IMR-90 (cell line): ENCODE measurements at regions not wholly inside any gene's neighbourhood (a gene's known extent, or its start where the extent isn't known, plus 50 kb on each side); places are given as distances from the start of the nearest gene placed in this dataset.

Source experiments
- ATAC-seq: fragments of 200-7000 bp; cut with Tn5 transposase; 2 replicates; pipeline ENCODE4 v1.9.1; 2020; ENCODE audit warnings: low read depth, mild to moderate bottlenecking, moderate library complexity
- BruUV-seq: library from RNA; stranded (reverse); fragments of 400-500 nt; replicated peaks from 2 replicates; lab custom pipeline; 2021; lab: Mats Ljungman, UMichigan
- CTCF ChIA-PET: fragments of 300-600 bp; formaldehyde crosslinking; extraction: SDS; loops from one replicate; lab custom pipeline; 2021; ENCODE audit warnings: antibody characterized with exemption; lab: Yijun Ruan, JAX
- POLR2A ChIA-PET: fragments of 300-600 bp; sonication (Branson Sonifier 250); formaldehyde crosslinking; loops from one replicate; lab custom pipeline; 2022; ENCODE audit warnings: antibody characterized with exemption; ENCODE audit not compliant: unreplicated experiment; lab: Charles Lee
- DNase-seq: peaks from one replicate; pipeline ENCODE4 v3.0.0; 2013
- H2AFZ ChIP-seq: replicated peaks from 2 replicates; pipeline ENCODE3; 2013; ENCODE audit warnings: low read length, mild to moderate bottlenecking; ENCODE audit not compliant: poor library complexity
- H2AK5ac ChIP-seq: 2 replicates; pipeline ENCODE4 v1.6.1; 2013; ENCODE audit warnings: low read depth, low read length, inconsistent platforms
- H2AK9ac ChIP-seq: replicated peaks from 2 replicates; pipeline ENCODE3; 2013; ENCODE audit warnings: mild to moderate bottlenecking, low read depth, low read length, moderate library complexity; ENCODE audit not compliant: poor library complexity
- H2BK120ac ChIP-seq: 2 replicates; pipeline ENCODE4 v1.6.1; 2013; ENCODE audit warnings: low read depth, low read length, inconsistent platforms
- H2BK15ac ChIP-seq: 3 replicates; pipeline ENCODE4 v1.6.1; 2013; ENCODE audit warnings: low read depth, low read length, inconsistent platforms
- H2BK20ac ChIP-seq: 2 replicates; pipeline ENCODE4 v1.6.1; 2013; ENCODE audit warnings: low read depth, mild to moderate bottlenecking, inconsistent platforms, low read length, moderate library complexity
- H2BK5ac ChIP-seq: 2 replicates; pipeline ENCODE4 v1.6.1; 2013; ENCODE audit warnings: mild to moderate bottlenecking, low read depth, low read length, inconsistent platforms; ENCODE audit not compliant: poor library complexity, severe bottlenecking
- H3K14ac ChIP-seq: replicated peaks from 2 replicates; pipeline ENCODE4 v1.6.1; 2013; ENCODE audit warnings: low read depth, low read length, inconsistent platforms
- H3K18ac ChIP-seq: 2 replicates; pipeline ENCODE4 v1.6.1; 2013; ENCODE audit warnings: low read depth, low read length, control low read depth
- H3K23ac ChIP-seq: 2 replicates; pipeline ENCODE4 v1.6.1; 2013; ENCODE audit warnings: low read depth, low read length, inconsistent platforms
- H3K27ac ChIP-seq: 2 replicates; pipeline ENCODE4 v1.5.1; 2013; ENCODE audit warnings: mild to moderate bottlenecking, control low read depth, low read length; ENCODE audit not compliant: insufficient read depth
- H3K27me3 ChIP-seq: 2 replicates; pipeline ENCODE4 v1.6.1; 2013; ENCODE audit warnings: low read length; ENCODE audit not compliant: control insufficient read depth, insufficient read depth
- H3K36me3 ChIP-seq: 2 replicates; pipeline ENCODE4 v1.6.1; 2013; ENCODE audit warnings: low read length, mixed read lengths; ENCODE audit not compliant: control insufficient read depth, insufficient read depth
- H3K4ac ChIP-seq: 2 replicates; pipeline ENCODE4 v1.6.1; 2013; ENCODE audit warnings: low read depth, low read length, inconsistent platforms
- H3K4me1 ChIP-seq: 2 replicates; pipeline ENCODE4 v1.6.1; 2013; ENCODE audit warnings: low read length, mixed read lengths; ENCODE audit not compliant: control insufficient read depth, insufficient read depth
- H3K4me2 ChIP-seq: 2 replicates; pipeline ENCODE4 v1.6.1; 2013; ENCODE audit warnings: low read depth, mild to moderate bottlenecking, control low read depth, low read length, moderate library complexity
- H3K4me3 ChIP-seq: 2 replicates; pipeline ENCODE4 v1.5.1; 2013; ENCODE audit warnings: low read depth, mild to moderate bottlenecking, control low read depth, low read length, moderate library complexity; ENCODE audit not compliant: insufficient read depth
- H3K56ac ChIP-seq: 2 replicates; pipeline ENCODE4 v1.6.1; 2013; ENCODE audit warnings: low read length, inconsistent platforms; ENCODE audit not compliant: insufficient read depth; ENCODE audit errors: extremely low read depth
- H3K79me1 ChIP-seq, 2 experiments: 2 replicates each; pipeline ENCODE4 v1.6.1; 2013; ENCODE audit warnings: low read length in 2 of 2, inconsistent platforms in 1 of 2, low read depth in 1 of 2
- H3K9ac ChIP-seq: 2 replicates; pipeline ENCODE4 v1.6.1; 2013; ENCODE audit warnings: low read depth, low read length, control low read depth
- H3K9me1 ChIP-seq: 2 replicates; pipeline ENCODE4 v1.6.1; 2013; ENCODE audit warnings: low read length, inconsistent platforms; ENCODE audit not compliant: insufficient read depth
- H3K9me3 ChIP-seq: 2 replicates; pipeline ENCODE4 v1.6.1; 2013; ENCODE audit warnings: low read length; ENCODE audit not compliant: control insufficient read depth, insufficient read depth
- H4K20me1 ChIP-seq: 2 replicates; pipeline ENCODE4 v1.6.1; 2013; ENCODE audit warnings: low read length, inconsistent platforms; ENCODE audit not compliant: insufficient read depth
- H4K5ac ChIP-seq: 2 replicates; pipeline ENCODE4 v1.6.1; 2013; ENCODE audit warnings: mild to moderate bottlenecking, low read depth, low read length, control low read depth
- H4K8ac ChIP-seq, 2 experiments: 2 replicates each; pipeline ENCODE4 v1.6.1; 2013; ENCODE audit warnings: low read depth in 2 of 2, low read length in 2 of 2, control low read depth in 1 of 2, inconsistent platforms in 1 of 2
- H4K91ac ChIP-seq: 2 replicates; pipeline ENCODE4 v1.6.1; 2013; ENCODE audit warnings: low read depth, low read length, inconsistent platforms; ENCODE audit not compliant: insufficient read depth
- BHLHE40 ChIP-seq: fragments of 150-350 bp; IDR thresholded peaks from 2 replicates; pipeline ENCODE4 v1.6.1; 2016; ENCODE audit warnings: mild to moderate bottlenecking, low read depth, low read length
- CEBPB ChIP-seq: IDR thresholded peaks from 2 replicates; pipeline ENCODE4 v1.6.1; 2012; ENCODE audit warnings: low read depth, low read length, improper control_type of control experiment
- CHD1 ChIP-seq: IDR thresholded peaks from 2 replicates; pipeline ENCODE4 v1.6.1; 2012; ENCODE audit warnings: low read depth, low read length, improper control_type of control experiment
- FOS ChIP-seq: fragments of 150-350 bp; IDR thresholded peaks from 2 replicates; pipeline ENCODE4 v1.6.1; 2016; ENCODE audit warnings: low read depth, low read length
- MAFK ChIP-seq: IDR thresholded peaks from 2 replicates; pipeline ENCODE4 v1.6.1; 2012; ENCODE audit warnings: low read depth, low read length, improper control_type of control experiment
- MAZ ChIP-seq: IDR thresholded peaks from 2 replicates; pipeline ENCODE4 v1.6.1; 2012; ENCODE audit warnings: low read depth, mild to moderate bottlenecking, low read length, improper control_type of control experiment, moderate library complexity, borderline replicate concordance
- MXI1 ChIP-seq: IDR thresholded peaks from 2 replicates; pipeline ENCODE4 v1.6.1; 2012; ENCODE audit warnings: low read depth, mild to moderate bottlenecking, low read length, moderate library complexity, borderline replicate concordance
- NFE2L2 ChIP-seq: fragments of 150-350 bp; IDR thresholded peaks from 2 replicates; pipeline ENCODE4 v1.6.1; 2016; ENCODE audit warnings: low read depth, mild to moderate bottlenecking, low read length
- POLR2A ChIP-seq: IDR thresholded peaks from 2 replicates; pipeline ENCODE4 v1.6.1; 2012; ENCODE audit warnings: mild to moderate bottlenecking, low read depth, low read length
- RAD21 ChIP-seq: IDR thresholded peaks from 2 replicates; pipeline ENCODE4 v1.6.1; 2012; ENCODE audit warnings: low read length, improper control_type of control experiment
- RCOR1 ChIP-seq: IDR thresholded peaks from 2 replicates; pipeline ENCODE4 v1.6.1; 2012; ENCODE audit warnings: mild to moderate bottlenecking, low read length, improper control_type of control experiment; ENCODE audit not compliant: insufficient replicate concordance
- RFX5 ChIP-seq: IDR thresholded peaks from 2 replicates; pipeline ENCODE4 v1.8.0; 2012; ENCODE audit warnings: low read depth, mild to moderate bottlenecking, low read length, moderate library complexity
- SMC3 ChIP-seq: fragments of 150-350 bp; IDR thresholded peaks from 2 replicates; pipeline ENCODE4 v1.6.1; 2016; ENCODE audit warnings: low read depth, mild to moderate bottlenecking, antibody characterized with exemption, low read length, moderate library complexity
- WGBS, 2 experiments: methylation state at CpG; one replicate each; pipeline versions ENCODE4 v1.1.5 to v1.1.7; 2013; ENCODE audit warnings: missing lambda C conversion rate in 2 of 2; ENCODE audit not compliant: insufficient read length in 1 of 2; ENCODE audit errors: extremely low coverage in 2 of 2; 5-methylcytosine and 5-hydroxymethylcytosine counted together
- dilution Hi-C: fragments of 300-500 bp; cut with HindIII; formaldehyde crosslinking; loops from one replicate; pipeline ENCODE4 v1.14.3; 2018; ENCODE audit warnings: low sequenced_read_pairs; ENCODE audit not compliant: unreplicated experiment
- in situ Hi-C: fragments of 300-500 bp; cut with MboI; formaldehyde crosslinking; loops from 3 replicates; pipeline ENCODE4 v1.14.3; 2019; ENCODE audit warnings: low sequenced_read_pairs, inconsistent platforms, mixed read lengths
- intact Hi-C: fragments of 100-400 bp; cut with micrococcal nuclease; formaldehyde crosslinking; loops from 2 replicates; pipeline ENCODE4 v1.10.0; 2022
- TF ChIP-seq, protein P1 (sequence below): fragments of 150-350 bp; IDR thresholded peaks from 2 replicates; pipeline ENCODE4 v1.6.1; 2016; ENCODE audit warnings: low read depth, mild to moderate bottlenecking, low read length, moderate library complexity, borderline replicate concordance
- TF ChIP-seq, protein P2 (sequence below): conservative IDR thresholded peaks from 2 replicates; pipeline ENCODE4 v1.5.1; 2012; ENCODE audit warnings: mild to moderate bottlenecking, low read depth, low read length, improper control_type of control experiment

DNA sequence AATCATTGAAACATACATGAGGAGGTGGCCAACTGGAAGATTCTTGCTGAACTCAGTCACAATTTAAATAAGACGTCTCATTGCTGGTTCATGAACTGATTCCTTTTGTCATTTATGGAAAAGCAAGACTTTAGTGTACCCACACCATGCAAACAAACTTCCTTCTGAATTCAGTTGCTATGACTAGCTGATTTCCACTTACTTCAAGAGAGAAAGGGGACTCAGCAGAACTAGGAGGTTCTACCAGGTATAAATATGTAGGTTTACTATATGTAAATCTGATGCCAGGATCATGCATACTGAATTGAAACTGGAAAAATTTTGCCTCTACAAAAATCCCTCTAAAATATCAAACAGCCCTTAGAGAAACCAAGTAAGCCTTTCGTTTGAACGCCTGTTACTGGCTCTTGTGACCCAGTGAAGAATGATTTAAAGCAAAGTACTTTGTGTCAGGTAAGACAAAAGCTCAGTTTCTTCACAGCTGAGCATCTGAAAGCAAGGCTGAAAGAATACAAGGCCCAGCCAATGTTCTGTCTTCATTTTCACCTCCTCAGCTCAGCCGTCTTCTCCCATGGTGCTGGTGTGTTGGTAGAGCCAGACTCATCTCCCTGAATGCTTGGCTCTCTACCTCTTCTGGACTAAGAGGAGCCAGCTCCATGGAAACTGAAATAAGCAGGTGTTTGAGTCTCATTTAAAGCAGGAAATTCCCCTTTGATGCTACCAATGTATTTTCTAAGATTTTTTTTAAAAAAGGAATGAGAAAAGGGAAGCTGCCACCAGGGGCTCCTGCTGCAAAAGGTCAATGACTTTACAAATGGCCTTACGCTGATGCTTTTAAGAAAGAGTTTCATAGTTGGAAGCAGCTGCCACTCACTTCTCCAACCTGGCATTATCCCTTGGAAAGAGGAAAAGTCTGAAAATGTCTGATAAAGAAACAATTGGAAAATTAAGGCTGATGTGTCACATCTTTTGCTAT lies 301.6 kb downstream of the EFHB start:
- ChIA-PET CTCF (no interaction called here), POLR2A (no interaction called here)
- Histone ChIP-seq H2AK5ac (no peak overlapping the region), H4K91ac (no peak overlapping the region), H3K9me1 (no peaks in the 10 kb centered on the region), H2BK15ac (no peak overlapping the region), H2AFZ (no peak overlapping the region), H4K20me1 (no peaks in the 10 kb centered on the region), H3K9me3 (peaks cover 8% of the 10 kb centered on the region), H3K9ac (no peak overlapping the region), H3K4me2 (no peak overlapping the region), H3K18ac (no peak overlapping the region), H3K14ac (no peak overlapping the region), H3K23ac (no peak overlapping the region), H4K8ac (no peak overlapping the region), H2BK120ac (no peak overlapping the region), H3K36me3 (no peaks in the 10 kb centered on the region), H4K5ac (no peak overlapping the region), H3K79me1 (no peaks in the 10 kb centered on the region), H3K4me1 (no peaks in the 10 kb centered on the region), H3K27ac (no peak overlapping the region), H3K4ac (no peak overlapping the region), H3K4me3 (no peak overlapping the region), H3K56ac (no peak overlapping the region), H3K27me3 (no peaks in the 10 kb centered on the region), H2BK5ac (no peak overlapping the region), H2AK9ac (no peak overlapping the region), H2BK20ac (no peak overlapping the region)
- no peak for DNase-seq
- no CpG with 5 or more reads among the region's 5 CpGs for WGBS, 2 experiments
- no peak for ATAC-seq
- in situ Hi-C loops = no loop called here
- intact Hi-C loops = no loop called here
- dilution Hi-C loops = no loop called here
- BruUV-seq = no TSS peak
- TF ChIP-seq MAFK = no peak
- TF ChIP-seq, protein P1, sequence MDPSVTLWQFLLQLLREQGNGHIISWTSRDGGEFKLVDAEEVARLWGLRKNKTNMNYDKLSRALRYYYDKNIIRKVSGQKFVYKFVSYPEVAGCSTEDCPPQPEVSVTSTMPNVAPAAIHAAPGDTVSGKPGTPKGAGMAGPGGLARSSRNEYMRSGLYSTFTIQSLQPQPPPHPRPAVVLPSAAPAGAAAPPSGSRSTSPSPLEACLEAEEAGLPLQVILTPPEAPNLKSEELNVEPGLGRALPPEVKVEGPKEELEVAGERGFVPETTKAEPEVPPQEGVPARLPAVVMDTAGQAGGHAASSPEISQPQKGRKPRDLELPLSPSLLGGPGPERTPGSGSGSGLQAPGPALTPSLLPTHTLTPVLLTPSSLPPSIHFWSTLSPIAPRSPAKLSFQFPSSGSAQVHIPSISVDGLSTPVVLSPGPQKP = no peak
- no peak for TF ChIP-seq RAD21
- no peak for TF ChIP-seq CHD1
- no peak for TF ChIP-seq RCOR1
- no peak for TF ChIP-seq BHLHE40
- no peak for TF ChIP-seq FOS
- no peak for TF ChIP-seq POLR2A
- no peak for TF ChIP-seq NFE2L2
- TF ChIP-seq RFX5 = no peak
- TF ChIP-seq, protein P2, sequence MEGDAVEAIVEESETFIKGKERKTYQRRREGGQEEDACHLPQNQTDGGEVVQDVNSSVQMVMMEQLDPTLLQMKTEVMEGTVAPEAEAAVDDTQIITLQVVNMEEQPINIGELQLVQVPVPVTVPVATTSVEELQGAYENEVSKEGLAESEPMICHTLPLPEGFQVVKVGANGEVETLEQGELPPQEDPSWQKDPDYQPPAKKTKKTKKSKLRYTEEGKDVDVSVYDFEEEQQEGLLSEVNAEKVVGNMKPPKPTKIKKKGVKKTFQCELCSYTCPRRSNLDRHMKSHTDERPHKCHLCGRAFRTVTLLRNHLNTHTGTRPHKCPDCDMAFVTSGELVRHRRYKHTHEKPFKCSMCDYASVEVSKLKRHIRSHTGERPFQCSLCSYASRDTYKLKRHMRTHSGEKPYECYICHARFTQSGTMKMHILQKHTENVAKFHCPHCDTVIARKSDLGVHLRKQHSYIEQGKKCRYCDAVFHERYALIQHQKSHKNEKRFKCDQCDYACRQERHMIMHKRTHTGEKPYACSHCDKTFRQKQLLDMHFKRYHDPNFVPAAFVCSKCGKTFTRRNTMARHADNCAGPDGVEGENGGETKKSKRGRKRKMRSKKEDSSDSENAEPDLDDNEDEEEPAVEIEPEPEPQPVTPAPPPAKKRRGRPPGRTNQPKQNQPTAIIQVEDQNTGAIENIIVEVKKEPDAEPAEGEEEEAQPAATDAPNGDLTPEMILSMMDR = no peak
- TF ChIP-seq CEBPB = no peak
- TF ChIP-seq SMC3 = no peak
- no peak for TF ChIP-seq MAZ
- no peak for TF ChIP-seq MXI1
